Nucleus accumbens (tissue), 56 donors: ENCODE measurements at regions not wholly inside any gene's neighbourhood (a gene's known extent, or its start where the extent isn't known, plus 50 kb on each side); places are given as distances from the start of the nearest gene placed in this dataset.
"Not testable (repeated sequence)": the region's sequence is repeated elsewhere in the genome, so short reads cannot be mapped to it uniquely, and the experiment has no call there.

Experiments
- DNase-seq, 56 donors: peaks; one replicate each; lab custom pipeline; 2025; lab: John Stamatoyannopoulos, UW

DNA sequence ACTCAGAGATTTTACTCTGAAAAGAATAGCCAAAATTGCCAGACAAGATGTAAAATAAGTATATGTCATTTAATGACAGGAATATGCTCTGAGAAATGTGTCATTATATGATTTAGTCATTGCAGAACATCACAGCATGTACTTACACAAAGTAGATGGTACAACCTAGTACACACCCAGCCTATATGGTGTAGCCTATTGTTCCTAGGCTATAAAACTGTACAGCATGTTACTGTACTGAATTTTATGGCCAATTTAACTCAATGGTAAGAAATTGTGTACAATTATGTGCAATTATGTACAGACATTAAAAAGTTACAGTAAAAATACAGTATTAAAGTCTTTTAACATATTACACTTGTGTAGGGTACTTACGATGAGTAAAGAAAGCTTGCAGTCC lies 311.9 kb upstream of the EPHA7 start:
- DNase-seq, result no peak

- DNase-seq, result no peak
Observed at GRCh38 chr6:93728150-93728549, 308.8 kb upstream of the EPHA7 start.

DNA sequence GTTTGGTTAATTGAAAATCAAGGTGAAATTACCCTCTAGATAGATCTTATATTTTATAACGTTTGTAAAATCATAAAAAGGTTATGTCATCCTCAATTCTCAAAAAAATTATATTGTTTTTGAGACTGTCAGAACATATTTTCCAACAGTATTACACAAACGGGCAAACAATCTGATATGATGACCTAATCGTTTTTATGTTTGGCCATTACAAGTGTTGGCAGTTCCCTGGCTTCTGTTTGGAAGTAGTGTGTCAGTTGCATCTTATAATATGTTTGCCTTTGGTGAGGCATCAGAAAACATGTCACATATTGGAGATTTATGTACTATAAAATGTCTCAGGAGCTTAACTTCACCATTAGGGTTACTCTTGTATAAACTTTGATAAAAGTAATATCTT lies 308.1 kb upstream of the EPHA7 start:
- DNase-seq, result no peak

DNA sequence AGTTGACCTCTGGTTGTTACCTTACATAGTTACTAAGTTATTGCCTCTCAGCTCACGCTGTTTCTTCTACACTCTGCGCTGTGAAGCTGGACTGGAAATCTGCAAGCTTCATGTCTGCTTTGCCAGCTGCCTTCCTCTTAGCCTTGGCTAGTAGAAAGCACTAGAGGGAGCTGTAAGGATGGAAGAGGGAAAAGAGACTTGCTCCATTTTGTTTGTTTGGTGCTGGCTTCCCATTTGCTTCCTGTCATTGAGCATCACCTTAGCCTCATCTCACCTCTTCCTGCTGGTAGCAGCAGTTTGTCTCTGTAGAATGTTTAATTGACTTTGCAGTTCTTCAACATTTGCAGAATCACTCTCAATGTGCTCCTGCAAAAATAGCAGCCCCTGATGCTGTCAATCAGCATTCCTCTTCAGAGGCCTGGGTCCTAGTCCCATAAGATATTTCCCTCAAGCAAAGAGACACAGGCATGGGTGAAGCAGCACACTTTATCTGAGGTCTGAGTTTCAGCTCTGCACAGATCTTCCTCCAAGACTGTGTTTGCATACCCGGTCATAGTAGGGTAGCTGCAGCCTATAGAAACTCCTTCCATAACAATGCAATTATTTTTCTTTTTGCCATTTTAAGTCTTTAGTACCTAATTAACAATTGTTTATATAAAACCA lies 302.2 kb upstream of the EPHA7 start:
- DNase-seq, result peak in 4 of 56 donors; percentile 0 to 3 (median 1)

GRCh38 chr6:93713974-93714373 lies 294.6 kb upstream of the EPHA7 start:
- DNase-seq, result no peak

GRCh38 chr6:93703431-93703830 lies 284.1 kb upstream of the EPHA7 start:
- DNase-seq, result no peak

DNA sequence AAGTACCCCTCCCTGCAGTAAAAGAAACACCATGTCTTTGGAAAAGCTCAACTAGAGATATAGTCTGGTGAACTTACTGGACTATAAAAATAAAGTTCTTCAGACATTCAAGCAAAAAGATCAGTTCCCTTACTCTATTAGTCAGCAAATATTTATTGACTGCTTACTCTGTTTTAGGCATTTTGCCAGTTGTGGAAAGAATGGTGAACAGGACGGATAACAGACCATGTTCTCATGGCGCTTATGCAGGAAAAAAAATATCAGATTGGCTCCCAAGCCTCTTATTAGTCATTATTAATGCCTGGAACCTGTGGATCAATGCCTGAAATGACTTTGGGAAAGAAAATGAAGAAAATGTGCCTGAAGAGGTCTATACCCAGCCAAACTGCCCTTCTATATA lies 282.2 kb upstream of the EPHA7 start:
- DNase-seq, result no peak

DNA sequence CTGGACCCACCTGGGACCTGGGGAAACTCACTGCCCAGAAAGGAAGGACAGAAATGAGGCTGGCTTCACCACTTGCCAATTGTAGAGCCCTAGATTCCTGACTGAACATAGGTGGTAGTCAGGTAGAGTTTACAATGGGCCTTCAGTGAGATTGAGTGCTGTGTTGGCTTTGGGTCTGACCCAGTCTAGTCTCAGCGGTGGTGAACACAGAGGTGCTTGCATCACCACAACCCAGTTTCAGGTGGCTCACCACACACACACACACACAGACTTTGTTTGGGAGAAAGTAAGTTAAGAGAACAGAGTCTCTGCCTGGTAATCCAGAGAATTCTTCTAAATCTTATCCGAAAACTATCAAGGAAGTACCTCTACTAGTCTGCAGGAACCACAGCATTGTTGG lies 266.1 kb upstream of the EPHA7 start:
- no peak for DNase-seq

- no peak for DNase-seq
Observed at GRCh38 chr6:93684339-93684738, 265.0 kb upstream of the EPHA7 start.

DNA sequence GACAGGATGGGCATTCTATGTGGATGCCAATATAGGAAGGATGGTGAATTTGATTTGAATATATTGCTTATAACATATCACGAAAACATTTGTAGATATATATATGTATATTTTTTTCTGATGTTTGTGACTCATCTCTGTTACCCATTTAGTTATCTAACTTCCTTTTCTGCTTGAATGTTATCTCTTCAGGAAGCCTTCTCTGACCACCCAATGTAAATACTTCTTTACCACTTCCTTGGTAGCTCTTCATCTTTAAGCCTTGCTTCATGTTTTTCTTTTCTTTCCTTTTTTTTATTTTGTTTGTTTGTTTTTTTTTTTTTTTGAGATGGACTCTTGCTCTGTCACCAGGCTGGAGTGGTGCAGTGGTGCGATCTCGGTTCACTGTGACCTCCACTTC lies 260.5 kb upstream of the EPHA7 start:
- no peak for DNase-seq

DNA sequence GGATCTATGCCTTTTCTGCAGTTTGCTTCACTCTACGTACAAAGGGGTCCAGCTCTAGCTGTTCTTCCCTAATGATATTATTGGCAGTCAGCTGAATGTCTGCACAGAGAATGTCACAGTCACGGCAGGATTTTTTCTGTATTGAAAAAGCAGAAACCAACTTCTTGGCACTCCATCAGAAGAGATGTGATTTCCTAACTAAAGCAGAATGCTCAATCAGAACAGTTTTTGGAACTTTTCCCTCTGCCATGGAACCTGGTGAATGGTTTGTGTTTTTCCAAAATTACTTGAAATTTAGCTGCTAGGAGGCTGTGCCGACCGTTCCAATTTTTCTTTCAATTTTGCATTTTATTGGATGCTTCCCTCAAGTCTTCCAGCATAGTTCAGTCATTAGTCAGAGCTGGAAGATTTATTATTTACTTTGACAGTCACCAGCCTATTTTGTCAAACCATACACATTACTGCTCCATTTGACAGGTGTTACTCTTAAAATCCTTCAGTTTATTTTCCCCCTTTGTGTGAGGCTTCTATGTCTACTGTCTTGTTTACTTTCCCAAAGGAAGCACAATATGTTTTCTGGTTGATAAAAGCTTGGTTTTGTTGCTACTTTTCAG lies 259.6 kb upstream of the EPHA7 start:
- DNase-seq, result no peak

DNA sequence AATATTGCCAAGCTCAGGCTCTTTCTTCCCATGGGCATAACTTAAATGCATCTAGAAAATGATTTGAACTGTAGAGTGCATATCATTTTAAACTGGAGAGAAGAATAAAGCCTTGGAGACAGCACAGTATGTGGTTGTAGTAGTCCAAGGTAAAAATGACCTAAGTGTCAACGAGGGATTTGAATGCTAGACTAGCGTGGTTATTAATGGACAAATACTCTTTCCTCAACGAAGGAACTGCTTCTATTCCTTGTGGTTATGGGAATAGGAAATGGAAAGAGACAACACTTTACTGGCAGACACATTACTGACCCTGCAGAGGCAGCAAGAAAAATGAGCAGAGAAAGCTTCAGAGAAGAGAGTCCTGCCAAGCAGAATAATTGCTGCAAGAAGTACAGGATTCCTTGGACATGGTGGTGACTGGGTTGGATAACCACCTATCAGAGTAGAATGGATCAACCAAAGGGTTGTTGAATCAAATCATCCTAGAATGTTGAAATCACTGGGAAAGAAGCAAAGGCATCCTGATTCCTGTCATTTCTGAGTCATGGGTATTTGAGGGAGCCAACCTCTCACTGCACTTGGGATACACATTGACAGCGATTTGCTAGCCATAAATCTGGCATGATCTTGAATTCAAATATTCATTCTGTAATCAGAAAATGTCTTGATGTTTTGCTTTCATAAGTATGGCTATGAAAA lies 258.1 kb upstream of the EPHA7 start:
- DNase-seq, result no peak

DNA sequence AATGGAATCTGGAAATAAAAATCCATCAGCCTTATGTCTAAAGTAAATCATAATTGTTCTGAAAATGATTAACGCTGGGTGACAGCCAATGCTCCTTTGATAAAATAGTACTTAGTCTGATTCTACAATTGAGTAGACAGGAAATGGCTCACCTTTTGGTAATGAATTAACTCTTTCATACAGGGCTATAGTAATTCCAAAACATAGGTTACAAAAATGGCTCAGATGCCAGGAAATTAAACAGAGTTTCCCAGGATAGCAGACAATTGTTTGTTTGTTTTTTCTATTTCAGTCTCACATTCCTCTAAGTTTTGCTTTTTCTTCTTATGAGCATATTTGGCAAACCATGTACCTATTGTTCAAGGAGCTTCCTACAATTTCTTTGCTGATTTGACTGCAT lies 257.2 kb upstream of the EPHA7 start:
- DNase-seq, result no peak

- DNase-seq, result no peak
Observed at GRCh38 chr6:93675856-93676417, 256.6 kb upstream of the EPHA7 start.

DNA sequence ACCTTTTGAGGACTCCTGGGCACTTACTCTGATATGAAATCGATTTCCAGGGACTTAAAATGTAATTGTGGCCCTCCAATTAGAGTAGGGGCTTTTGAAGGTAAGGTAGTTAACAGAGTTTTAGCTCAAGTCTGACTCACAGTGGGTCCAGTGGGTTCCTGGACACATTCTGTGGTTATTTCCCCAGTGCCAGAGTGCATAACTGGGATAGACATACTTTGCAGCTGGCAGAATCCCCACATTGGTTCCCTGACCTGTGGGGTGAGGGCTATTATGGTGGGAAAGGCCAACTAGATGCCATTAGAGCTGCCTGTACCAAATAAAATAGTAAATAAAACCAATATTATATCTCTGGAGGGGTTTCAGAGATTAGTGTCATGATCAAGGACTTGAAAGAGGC lies 243.8 kb upstream of the EPHA7 start:
- DNase-seq, result no peak

DNA sequence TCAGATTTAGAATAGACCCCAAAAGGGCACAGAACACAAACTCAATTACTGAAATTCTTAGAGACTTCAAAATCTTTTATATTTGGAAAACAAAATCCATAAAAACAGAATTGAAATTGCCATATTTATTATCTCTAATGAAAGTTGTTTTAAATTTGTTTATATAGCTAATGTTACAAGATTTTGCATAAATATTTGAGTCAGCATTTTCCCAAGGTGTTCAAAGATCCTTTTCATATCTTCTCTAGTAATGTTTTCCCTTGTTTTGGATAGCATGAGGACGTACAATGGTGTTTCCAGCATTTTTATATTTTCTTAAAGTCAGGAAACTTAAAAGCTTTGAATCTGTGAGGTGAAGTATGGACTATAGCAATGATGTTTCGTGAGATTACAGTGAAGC lies 235.2 kb upstream of the EPHA7 start:
- no peak for DNase-seq

DNA sequence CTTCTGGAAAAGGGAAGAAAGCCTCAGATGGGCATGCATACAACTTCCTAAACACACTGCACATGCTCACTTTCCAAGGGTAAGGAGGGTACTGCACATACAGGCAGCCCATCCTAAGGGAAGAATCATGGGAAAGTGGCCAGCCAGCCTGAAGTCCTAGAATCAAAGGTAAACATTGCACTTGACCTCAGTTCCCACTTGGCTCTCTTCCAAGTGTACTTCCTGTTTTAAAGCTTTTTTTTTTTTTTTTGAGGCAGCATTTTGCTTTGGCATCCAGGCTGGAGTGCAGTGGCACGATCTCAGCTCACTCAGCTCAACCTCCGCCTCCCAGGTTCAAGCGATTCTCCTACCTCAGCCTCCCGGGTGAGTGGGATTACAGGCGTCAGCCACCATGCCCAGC lies 225.3 kb upstream of the EPHA7 start:
- DNase-seq, result no peak

DNA sequence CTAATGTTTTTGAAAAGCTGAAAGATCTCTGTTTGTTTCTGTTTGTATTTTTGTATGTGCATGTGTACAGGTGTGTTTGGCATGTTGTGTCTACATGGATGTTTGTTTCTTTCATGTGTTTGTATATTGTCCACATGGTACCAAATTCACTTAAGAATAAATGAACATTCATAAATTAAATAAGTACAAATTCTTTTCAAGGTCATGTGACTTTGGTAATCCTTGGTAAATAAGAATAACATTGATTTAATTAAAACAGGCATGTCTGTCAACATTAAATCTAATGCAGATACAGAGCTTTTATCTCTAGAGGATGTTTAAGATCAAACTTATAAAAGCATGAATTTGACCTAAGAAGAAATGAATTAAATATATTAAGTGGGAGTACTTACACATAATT lies 219.8 kb upstream of the EPHA7 start:
- no peak for DNase-seq

DNA sequence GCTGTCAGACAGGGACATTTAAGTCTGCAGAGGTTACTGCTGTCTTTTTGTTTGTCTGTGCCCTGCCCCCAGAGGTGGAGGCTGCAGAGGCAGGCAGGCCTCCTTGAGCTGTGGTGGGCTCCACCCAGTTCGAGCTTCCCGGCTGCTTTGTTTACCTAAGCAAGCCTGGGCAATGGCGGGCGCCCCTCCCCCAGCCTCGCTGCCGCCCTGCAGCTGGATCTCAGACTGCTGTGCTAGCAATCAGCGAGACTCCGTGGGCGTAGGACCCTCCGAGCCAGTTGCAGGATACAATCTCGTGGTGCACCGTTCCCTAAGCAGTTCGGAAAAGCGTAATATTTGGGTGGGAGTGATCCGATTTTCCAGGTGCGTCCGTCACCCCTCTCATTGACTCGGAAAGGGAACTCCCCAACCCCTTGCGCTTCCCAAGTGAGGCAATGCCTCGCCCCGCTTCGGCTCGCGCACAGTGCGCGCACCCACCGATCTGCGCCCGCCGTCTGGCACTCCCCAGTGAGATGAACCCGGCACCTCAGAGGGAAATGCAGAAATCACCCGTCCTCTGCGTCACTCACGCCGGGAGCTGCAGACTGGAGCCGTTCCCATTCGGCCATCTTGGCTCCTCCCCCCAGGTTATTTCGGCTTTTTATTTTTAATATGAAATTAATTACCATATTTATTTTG lies 217.8 kb upstream of the EPHA7 start:
- not testable (repeated sequence) for DNase-seq

- peak in 14 of 56 donors; percentile 1 to 50 (median 9) for DNase-seq
Observed at GRCh38 chr6:93624408-93624807, 205.0 kb upstream of the EPHA7 start.

GRCh38 chr6:93621442-93621841 lies 202.1 kb upstream of the EPHA7 start:
- no peak for DNase-seq
